CD4-positive, alpha-beta T cell (primary cell): ENCODE measurements at regions not wholly inside any gene's neighbourhood (a gene's known extent, or its start where the extent isn't known, plus 50 kb on each side); places are given as distances from the start of the nearest gene placed in this dataset.

ENCODE experiments used
- ATAC-seq: fragments of 200-7000 bp; cut with Tn5 transposase; one replicate; pipeline ENCODE4 v1.10.0; 2022; ENCODE audit warnings: mild to moderate bottlenecking; ENCODE audit not compliant: poor library complexity
- CTCF ChIA-PET: fragments of 350-600 bp; sonication (Branson Sonifier 250); formaldehyde crosslinking; loops from one replicate; lab custom pipeline; 2021; ENCODE audit warnings: antibody characterized with exemption, inconsistent platforms; lab: Charles Lee
- POLR2A ChIA-PET: fragments of 350-600 bp; sonication (Branson Sonifier 250); formaldehyde crosslinking; loops from one replicate; lab custom pipeline; 2021; ENCODE audit warnings: antibody characterized with exemption, inconsistent platforms; lab: Charles Lee
- DNase-seq, 14 experiments: peaks; one replicate each; pipeline ENCODE4 v3.0.0-alpha.2; 2013 to 2020; ENCODE audit warnings: mixed read lengths in 2 of 14
- H3K27ac ChIP-seq, 2 donors: one replicate each; pipeline versions ENCODE4 v1.5.1 to v1.7.0; 2013; ENCODE audit warnings: low read length in 2 of 2, low read depth in 1 of 2, mild to moderate bottlenecking in 1 of 2
- H3K27me3 ChIP-seq, 2 experiments: 1 replicate in 1 of 2; 2 replicates in 1 of 2; pipeline versions ENCODE4 v1.6.1 to v1.7.0; 2013; ENCODE audit warnings: low read length in 2 of 2, control low read depth in 1 of 2, mild to moderate bottlenecking in 1 of 2, moderate library complexity in 1 of 2; ENCODE audit not compliant: insufficient read depth in 2 of 2, control insufficient read depth in 1 of 2
- H3K36me3 ChIP-seq: one replicate; pipeline ENCODE4 v1.6.1; 2013; ENCODE audit warnings: low read length, control low read depth; ENCODE audit not compliant: insufficient read depth
- H3K4me1 ChIP-seq: one replicate; pipeline ENCODE4 v1.6.1; 2013; ENCODE audit warnings: low read length, control low read depth; ENCODE audit not compliant: insufficient read depth
- H3K4me3 ChIP-seq: one replicate; pipeline ENCODE4 v1.5.1; 2013; ENCODE audit warnings: mild to moderate bottlenecking, low read length, moderate library complexity
- H3K9me3 ChIP-seq, 2 experiments: 1 replicate in 1 of 2; 2 replicates in 1 of 2; pipeline versions ENCODE4 v1.6.1 to v1.7.0; 2013; ENCODE audit warnings: low read length in 2 of 2, mild to moderate bottlenecking in 2 of 2, control low read depth in 1 of 2, moderate library complexity in 1 of 2; ENCODE audit not compliant: control insufficient read depth in 1 of 2, insufficient read depth in 1 of 2
- H3K27ac Mint-ChIP-seq: one replicate; pipeline ENCODE4 v1.8.0; 2020; ENCODE audit warnings: mixed read lengths
- H3K27me3 Mint-ChIP-seq: one replicate; pipeline ENCODE4 v1.8.0; 2021; ENCODE audit warnings: mixed read lengths
- H3K36me3 Mint-ChIP-seq: one replicate; pipeline ENCODE4 v1.8.0; 2021; ENCODE audit warnings: low read depth, mixed read lengths
- H3K4me1 Mint-ChIP-seq: one replicate; pipeline ENCODE4 v1.8.0; 2021; ENCODE audit warnings: low read depth, mixed read lengths
- H3K4me3 Mint-ChIP-seq: one replicate; pipeline ENCODE4 v1.8.0; 2020; ENCODE audit warnings: mild to moderate bottlenecking, mixed read lengths
- H3K9me3 Mint-ChIP-seq: one replicate; pipeline ENCODE4 v1.8.0; 2020; ENCODE audit warnings: mixed read lengths
- intact Hi-C, 2 experiments: fragments of 100-400 bp; cut with DNase I in 1 of 2; cut with micrococcal nuclease in 1 of 2; formaldehyde crosslinking; loops; one replicate each; pipeline versions ENCODE4 v1.15.1 to v1.9.0; 2023 to 2025; cut with DNase I, micrococcal nuclease
- TF ChIP-seq, protein P1 (sequence below): fragments of 200-600 bp; IDR thresholded peaks from one replicate; pipeline ENCODE4 v1.8.0; 2022; ENCODE audit warnings: antibody characterized with exemption, mild to moderate bottlenecking

DNA sequence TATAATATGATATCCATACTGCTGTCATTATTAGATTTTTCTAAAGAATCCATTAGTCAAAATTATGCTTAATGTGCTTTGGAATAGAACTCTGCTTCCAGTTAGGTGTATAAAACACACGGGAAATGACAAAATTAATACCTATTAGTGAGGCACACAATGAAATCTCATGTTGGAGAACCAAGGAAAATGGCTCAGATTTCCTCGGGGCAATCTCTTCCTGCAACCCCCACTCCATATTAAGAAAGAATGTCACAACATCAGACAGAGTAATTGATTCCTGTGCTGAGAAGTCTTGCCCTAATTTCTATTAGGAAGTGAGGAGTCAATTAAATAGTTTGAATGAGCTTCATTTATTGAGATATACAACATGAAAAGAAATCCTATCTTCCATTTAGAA, 299.8 kb upstream of the KITLG start:
- Mint-ChIP-seq H3K36me3 (no peaks in the 10 kb centered on the region), H3K27me3 (peaks cover 4% of the 10 kb centered on the region), H3K4me1 (no peaks in the 10 kb centered on the region), H3K4me3 (no peak overlapping the region), H3K9me3 (no peaks in the 10 kb centered on the region), H3K27ac (no peak overlapping the region)
- POLR2A ChIA-PET = no interaction called here
- Histone ChIP-seq H3K9me3 (no peaks in the 10 kb centered on the region), H3K36me3 (no peaks in the 10 kb centered on the region), H3K27ac (no peak overlapping the region), H3K4me3 (no peak overlapping the region), H3K27me3 (no peaks in the 10 kb centered on the region), H3K4me1 (no peaks in the 10 kb centered on the region)
- CTCF ChIA-PET = no interaction called here
- ATAC-seq (no peak), DNase-seq (no peak)
- TF ChIP-seq, protein P1, sequence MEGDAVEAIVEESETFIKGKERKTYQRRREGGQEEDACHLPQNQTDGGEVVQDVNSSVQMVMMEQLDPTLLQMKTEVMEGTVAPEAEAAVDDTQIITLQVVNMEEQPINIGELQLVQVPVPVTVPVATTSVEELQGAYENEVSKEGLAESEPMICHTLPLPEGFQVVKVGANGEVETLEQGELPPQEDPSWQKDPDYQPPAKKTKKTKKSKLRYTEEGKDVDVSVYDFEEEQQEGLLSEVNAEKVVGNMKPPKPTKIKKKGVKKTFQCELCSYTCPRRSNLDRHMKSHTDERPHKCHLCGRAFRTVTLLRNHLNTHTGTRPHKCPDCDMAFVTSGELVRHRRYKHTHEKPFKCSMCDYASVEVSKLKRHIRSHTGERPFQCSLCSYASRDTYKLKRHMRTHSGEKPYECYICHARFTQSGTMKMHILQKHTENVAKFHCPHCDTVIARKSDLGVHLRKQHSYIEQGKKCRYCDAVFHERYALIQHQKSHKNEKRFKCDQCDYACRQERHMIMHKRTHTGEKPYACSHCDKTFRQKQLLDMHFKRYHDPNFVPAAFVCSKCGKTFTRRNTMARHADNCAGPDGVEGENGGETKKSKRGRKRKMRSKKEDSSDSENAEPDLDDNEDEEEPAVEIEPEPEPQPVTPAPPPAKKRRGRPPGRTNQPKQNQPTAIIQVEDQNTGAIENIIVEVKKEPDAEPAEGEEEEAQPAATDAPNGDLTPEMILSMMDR = no peak
- intact Hi-C loops = no loop called here

DNA sequence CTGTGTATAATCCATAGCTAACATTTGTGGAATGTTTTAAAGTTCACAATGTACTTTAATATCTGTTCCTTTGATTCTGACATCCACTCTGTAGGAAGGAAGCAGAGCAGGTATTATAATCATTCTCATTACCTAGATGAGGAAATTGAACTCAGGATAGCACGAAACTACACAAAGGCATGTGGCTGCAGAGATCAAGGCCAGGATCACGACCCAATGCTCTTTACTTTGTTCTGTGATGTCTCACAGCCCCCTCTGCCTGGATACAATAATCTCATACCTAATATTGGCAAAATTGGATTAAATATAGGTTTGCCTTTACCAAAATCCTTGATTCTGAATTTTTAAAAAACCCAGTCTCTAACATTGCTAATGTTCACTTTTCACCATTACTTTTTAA, 298.0 kb upstream of the KITLG start:
- Mint-ChIP-seq H3K4me3 (no peak overlapping the region), H3K36me3 (no peaks in the 10 kb centered on the region), H3K9me3 (no peaks in the 10 kb centered on the region), H3K27ac (no peak overlapping the region), H3K4me1 (no peaks in the 10 kb centered on the region), H3K27me3 (peaks cover 4% of the 10 kb centered on the region)
- TF ChIP-seq, protein P1 = no peak
- no peak for DNase-seq
- intact Hi-C loops = no loop called here
- Histone ChIP-seq H3K36me3 (no peaks in the 10 kb centered on the region), H3K4me1 (no peaks in the 10 kb centered on the region), H3K4me3 (no peak overlapping the region), H3K27me3 (no peaks in the 10 kb centered on the region), H3K27ac (no peak overlapping the region), H3K9me3 (no peaks in the 10 kb centered on the region)
- ATAC-seq = no peak
- ChIA-PET POLR2A (no interaction called here), CTCF (no interaction called here)

DNA sequence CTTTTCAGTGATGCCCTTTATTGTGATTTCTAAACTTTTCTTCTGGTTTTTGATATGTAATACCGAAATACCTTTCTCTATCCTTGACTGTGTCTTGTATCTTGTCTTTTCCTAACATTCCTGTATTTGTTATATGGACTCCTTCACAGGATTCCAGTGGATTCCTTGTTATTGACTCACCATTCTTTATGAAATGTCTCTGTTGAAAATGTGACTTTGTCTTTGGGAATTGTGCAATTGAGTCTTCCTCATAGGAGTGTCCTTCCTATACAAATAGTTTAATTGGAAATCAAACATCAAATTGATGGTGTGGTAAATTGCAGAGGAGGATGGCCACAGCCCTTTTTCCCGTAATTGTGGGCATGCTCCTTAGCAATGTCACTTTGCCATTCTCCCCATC, 296.6 kb upstream of the KITLG start:
- Histone ChIP-seq H3K36me3 (no peaks in the 10 kb centered on the region), H3K4me1 (no peaks in the 10 kb centered on the region), H3K4me3 (no peak overlapping the region), H3K9me3 (no peaks in the 10 kb centered on the region), H3K27ac (no peak overlapping the region), H3K27me3 (no peaks in the 10 kb centered on the region)
- H3K4me1 Mint-ChIP-seq = no peaks in the 10 kb centered on the region
- ChIA-PET POLR2A (no interaction called here), CTCF (no interaction called here)
- no peaks in the 10 kb centered on the region for H3K9me3 Mint-ChIP-seq
- H3K27me3 Mint-ChIP-seq = peaks cover 4% of the 10 kb centered on the region
- intact Hi-C loops = no loop called here
- ATAC-seq = no peak
- H3K27ac Mint-ChIP-seq = no peak overlapping the region
- H3K4me3 Mint-ChIP-seq = no peak overlapping the region
- no peak for DNase-seq
- TF ChIP-seq, protein P1 = no peak
- no peaks in the 10 kb centered on the region for H3K36me3 Mint-ChIP-seq
